ENCODE measurements at regions not wholly inside any gene's neighbourhood (a gene's known extent, or its start where the extent isn't known, plus 50 kb on each side); places are given as distances from the start of the nearest gene placed in this dataset.
A peak's percentile ranks its signal among the peaks of the same experiment; 100 is the strongest.

DNA sequence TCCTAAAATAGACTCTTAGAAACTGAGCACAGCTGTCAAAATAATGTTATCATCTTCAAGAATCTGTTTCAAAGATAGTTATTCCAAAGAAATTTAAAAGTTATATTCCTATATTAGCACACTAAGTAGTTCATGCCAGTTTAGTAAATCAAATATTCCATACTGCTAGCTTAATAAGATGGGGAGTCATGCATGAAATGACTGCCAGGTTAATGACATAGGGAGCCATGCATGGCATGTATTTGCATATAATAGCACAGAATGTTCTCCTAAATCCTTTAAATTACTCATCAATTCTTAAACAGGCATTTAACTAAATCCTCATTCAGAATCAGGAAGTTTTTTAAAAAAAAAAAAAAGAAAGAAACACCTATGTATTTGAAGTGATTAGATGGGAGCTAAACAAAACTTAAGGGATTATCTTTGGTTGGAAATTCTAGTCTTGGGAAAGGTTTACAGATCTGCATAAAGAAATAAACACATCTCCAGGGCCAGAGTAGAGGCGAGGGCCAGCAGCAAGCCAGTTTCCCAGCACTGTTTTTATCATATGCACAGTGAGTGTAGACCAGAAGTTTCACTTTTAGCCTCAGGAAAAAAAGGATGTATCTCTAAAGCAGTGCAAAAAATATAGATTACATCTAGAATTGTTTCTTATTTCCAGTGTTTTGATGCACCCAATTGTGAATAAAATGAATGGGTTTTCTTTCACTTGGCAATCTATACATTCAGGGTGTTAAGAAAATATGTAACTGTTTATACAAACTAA lies 366.4 kb upstream of the AGTR1 start:
- DNase-seq: no peak

GRCh38 chr3:148332509-148332908 lies 365.2 kb upstream of the AGTR1 start:
- peak; percentile 30 for DNase-seq

DNA sequence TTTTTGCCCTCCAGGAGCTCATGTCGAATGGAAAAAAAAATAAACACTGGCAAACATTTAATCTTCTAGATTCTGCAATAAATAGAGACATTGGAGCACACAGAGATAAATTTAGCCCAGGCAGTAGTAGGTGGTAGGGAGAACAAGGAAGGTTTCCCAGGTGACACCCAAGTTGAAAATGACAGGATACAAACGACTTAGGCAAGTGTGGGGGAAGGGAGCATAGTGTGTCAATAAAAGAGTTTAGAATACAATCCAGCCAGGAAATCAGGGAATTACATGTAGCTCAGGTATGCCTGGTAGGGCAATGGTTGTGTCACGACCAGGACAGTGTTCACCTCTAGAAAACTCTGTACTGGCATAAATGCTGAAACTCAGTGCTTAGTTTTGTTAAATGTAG lies 364.6 kb upstream of the AGTR1 start:
- peak; percentile 63 for DNase-seq

- no peak for DNase-seq
Observed at GRCh38 chr3:148335612-148336011, 362.1 kb upstream of the AGTR1 start.

- no peak for DNase-seq
Observed at GRCh38 chr3:148343416-148343815, 354.3 kb upstream of the AGTR1 start.

- no peak for DNase-seq
Observed at GRCh38 chr3:148344521-148344920, 353.2 kb upstream of the AGTR1 start.

GRCh38 chr3:148360051-148360450 lies 337.7 kb upstream of the AGTR1 start:
- DNase-seq: no peak

DNA sequence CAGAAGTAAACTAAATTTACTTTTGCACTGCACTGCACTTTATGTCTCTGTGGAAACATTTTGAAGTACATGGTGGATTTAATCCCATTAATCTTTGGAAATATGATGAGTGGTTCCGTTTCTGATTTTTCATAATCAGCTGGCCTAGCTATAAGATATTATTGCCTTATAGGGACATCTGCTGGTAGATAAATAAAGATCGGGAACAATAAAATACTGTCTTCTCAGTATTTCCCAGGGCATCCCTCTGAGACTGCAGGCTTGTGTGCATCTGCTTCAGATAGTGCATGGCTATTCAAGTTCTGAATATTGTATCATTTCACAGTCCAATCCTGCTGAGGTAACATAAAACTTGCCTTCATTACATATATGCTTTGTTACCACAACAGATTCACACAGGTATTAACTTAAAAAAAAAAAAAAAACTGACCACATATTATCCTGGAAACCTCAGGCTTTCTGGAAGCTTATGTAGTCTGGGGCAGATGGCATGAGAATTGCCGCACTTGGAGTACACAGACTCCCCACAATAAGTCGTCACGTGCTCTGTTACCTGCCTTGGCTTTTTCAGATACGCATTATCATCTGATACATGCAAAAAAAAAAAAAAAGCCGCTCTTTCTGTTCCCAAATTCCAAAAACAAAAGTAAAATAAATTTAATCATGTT lies 330.8 kb upstream of the AGTR1 start:
- DNase-seq: peak; percentile 16

DNA sequence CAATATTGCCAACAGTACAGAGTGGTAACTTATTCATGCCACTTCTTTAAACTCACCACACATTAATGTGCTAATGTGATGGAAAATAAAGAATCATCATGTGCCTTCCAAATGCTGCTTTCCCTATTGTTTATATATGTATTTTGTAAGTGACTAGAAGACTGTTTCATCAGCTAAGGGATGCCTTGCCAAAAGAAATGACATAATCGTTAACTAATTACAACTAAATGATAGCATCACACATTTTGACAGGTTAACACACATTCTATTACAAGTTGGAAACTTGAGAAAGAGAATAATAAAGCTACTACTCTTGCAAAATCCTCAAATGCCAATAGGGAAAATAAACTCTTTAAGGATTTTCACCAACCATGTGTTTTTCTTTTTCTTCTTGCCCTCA lies 329.9 kb upstream of the AGTR1 start:
- DNase-seq: no peak

- DNase-seq: no peak
Observed at GRCh38 chr3:148369381-148369780, 328.3 kb upstream of the AGTR1 start.

DNA sequence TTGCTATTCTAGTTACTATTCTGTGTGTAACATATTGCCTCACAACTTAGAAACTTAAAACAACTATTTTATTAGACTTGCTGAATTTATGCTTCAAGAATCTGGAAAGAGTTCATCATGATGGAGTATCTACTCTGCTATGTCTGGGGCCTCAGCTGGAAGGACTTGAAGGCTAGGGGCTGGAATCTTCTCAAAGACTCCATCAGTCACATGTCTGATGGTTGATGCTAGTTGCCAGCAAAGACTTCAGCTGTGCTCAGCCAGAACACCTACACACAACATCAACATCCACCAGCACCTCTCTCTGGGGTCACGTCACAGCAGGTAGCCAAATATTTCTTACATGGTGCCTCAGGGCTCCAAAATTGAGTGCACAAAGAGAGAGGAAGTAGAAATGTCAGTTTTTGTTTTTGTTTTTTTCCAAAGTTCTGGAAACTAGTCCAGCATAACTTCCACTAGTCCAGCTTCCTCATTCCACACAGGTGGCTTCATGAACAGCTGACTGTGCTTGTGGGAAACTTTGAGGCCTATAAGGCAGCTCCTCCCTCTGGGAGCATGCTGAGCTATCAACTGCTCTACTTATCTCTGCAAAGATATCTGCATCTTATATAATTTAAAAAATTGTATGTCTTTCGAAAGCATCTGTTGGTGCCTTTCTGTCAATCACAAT lies 325.4 kb upstream of the AGTR1 start:
- no peak for DNase-seq

DNA sequence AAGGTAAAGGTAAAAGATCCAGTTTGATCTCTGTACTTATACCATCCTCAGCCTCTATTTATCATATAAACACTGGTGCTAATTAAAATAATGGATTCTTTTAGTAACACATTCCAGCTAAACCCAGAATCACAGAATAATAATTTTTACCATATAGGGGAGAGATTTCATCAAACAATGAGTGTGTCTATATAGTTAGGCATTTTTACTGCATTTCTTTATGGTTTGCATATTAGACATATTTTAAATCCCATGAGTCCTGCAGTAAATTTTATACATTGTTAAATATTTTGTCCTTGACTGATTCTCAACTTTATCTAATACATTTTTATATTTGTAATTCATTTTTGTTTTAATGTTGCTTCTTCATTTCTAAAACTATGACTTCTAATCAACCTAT lies 323.7 kb upstream of the AGTR1 start:
- DNase-seq: no peak

DNA sequence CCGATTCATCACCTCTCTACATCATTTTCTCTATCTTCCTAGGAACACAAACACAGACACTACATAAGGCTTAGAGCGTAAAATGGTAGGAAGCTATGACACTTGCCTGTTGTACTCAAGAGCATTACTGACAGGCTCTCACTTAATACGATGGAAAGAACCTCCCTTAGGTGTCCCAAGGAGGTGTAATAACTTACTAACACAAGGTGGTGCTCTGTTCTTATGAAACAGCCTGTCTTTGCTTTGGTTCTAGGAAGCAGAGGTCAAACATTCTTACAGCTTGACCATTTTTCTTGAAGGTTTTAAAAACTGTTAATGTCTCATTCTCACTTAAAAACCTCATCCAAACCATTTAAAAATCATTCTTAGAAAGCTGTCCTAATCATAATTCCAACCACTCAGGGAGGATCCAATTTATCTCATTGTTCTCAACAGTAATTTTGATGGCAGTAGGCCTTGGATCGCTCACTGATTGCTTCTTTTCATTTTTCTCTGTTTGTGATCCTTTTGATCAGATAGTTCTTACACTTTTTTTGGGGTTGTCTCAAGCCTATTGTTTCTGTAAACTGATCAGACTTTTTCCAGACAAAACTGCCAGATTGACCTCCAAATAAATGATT lies 317.8 kb upstream of the AGTR1 start:
- DNase-seq: peak; percentile 3

DNA sequence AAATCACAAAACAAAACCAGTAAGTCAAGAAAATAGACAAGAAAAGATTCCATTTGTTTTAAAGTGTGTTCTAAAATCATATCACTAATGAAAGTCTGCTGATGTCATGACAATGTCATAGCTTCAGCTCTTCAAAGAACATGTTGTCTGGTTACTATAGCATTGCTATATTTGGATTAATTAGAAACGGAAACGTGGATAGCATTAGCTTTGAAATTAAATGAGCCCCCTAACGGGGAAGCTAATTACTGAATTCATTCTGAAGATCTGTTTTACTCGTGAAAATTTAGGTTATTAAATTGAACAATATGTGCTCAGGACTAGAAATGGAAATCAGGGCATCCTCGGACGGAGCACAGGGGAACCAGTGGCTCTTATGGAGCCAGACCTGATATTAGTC lies 316.7 kb upstream of the AGTR1 start:
- no peak for DNase-seq

- no peak for DNase-seq
Observed at GRCh38 chr3:148389916-148390315, 307.8 kb upstream of the AGTR1 start.

DNA sequence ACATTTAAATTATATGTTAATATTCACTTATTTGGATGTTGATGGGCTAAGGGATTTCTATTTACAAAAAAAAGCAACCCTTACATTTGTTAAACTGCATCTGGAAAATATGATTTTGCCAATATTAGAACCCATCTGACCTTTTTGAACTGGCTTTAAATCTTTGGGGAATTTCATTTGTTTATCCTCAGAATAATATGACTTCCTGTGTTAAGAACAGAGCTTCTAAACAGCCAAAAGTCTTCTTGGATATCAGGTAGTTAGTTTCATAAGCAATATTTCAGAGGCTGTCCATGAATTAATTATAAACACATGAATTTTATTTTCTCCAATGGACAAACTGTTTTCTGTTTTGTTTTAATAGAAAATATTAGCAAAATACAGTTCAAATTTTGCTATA lies 301.9 kb upstream of the AGTR1 start:
- no peak for DNase-seq

- DNase-seq: no peak
Observed at GRCh38 chr3:148400754-148401153, 296.9 kb upstream of the AGTR1 start.

GRCh38 chr3:148408667-148409066 lies 289.0 kb upstream of the AGTR1 start:
- DNase-seq: no peak

DNA sequence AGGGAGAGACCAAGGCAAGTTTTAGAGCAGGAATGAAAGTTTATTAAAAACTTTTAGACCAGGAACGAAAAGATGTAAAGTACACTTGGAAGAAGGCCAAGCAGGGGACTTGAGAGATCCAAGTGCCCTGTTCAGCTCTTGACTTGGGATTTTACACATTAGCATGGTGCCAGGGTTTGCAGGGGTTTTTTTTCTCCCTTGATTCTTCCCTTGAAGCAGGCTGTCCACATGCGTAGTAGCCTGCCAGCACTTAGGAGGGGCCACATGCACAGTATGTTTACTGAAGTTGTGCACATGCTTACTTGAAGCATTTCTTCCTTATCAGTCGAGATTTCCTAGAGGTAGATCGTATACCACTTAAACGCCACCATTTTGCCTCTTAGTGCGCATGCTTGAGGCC lies 277.5 kb upstream of the AGTR1 start:
- no peak for DNase-seq

GRCh38 chr3:148428862-148429605 lies 268.7 kb upstream of the AGTR1 start:
- no peak for DNase-seq

DNA sequence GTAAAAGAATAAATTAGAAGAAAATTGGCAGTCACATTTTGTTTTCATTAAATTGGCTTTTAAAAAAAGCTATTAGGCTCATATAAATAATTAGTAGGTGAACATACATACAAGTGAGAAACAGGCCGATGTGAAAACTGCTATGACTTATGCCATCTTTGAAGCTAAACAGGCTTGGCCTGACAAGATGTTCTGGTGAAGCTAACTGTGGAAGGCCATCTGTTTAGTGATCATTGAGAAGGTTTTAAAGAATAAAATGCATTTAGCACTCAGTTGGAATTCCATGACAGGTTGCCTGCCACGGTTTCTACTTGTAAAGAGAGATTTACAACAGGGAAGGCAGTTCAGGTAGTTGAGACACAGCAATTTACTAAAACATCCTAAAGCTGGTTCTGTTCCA lies 264.0 kb upstream of the AGTR1 start:
- DNase-seq: no peak

DNA sequence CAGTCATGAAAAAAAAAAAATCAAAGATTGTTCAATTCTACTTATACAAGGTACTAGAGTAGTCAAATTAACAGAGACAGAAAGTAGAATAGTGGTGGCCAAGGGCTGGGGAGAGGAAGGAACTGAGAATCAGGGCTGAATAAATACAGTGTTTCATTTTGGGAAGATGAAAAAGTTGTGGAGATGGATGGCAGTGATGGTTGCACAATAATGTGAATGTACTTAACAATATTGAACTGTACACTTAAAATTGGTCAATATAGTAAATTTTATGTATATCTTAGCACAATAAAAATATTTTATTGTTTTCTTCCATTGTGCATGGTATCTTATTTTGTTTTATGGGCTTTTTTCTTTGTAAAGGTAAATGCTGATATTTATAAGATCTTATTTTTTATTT lies 262.2 kb upstream of the AGTR1 start:
- DNase-seq: no peak

DNA sequence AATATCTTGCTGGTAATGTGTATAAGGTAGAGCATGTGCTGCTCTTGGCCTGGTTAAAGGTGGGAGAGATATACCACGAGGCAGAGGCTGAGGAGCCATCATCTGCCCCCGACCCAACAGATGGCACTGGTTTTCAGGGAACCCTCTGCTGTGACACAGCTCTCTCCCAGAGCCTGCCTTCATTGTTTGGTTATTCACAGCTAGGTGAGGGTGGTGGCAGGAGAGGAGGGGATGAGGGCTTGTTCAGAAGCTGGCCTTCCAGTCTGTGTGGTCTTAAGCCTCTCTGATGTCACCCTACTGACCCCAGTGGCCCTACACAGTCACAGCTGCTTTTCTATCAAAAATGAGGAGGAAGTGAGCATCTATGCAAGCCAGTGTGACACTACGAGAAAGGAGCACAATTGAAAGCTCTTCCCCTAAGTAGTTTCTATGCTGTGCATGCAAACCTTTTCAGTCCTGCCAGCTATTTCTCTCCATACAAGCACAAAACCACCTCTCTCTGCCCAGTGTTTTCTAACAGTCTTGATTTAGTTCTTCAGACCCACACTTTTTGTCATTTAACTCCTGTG lies 258.4 kb upstream of the AGTR1 start:
- no peak for DNase-seq

All from NCI-H2029 treated with DMSO at 0.1 percent for 48 hours (cell line).